GM23248 (cell line): ENCODE measurements at regions not wholly inside any gene's neighbourhood (a gene's known extent, or its start where the extent isn't known, plus 50 kb on each side); places are given as distances from the start of the nearest gene placed in this dataset.

Experiments used
- EZH2 ChIP-seq: fragments of 200-600 bp; sonication (generic); IDR thresholded peaks from 2 replicates; pipeline ENCODE4 v1.6.1; 2018; ENCODE audit warnings: antibody characterized with exemption, mild to moderate bottlenecking; ENCODE audit not compliant: insufficient read depth, poor library complexity, severe bottlenecking
- EZH2phosphoT487 ChIP-seq: fragments of 200-600 bp; sonication (generic); IDR thresholded peaks from 2 replicates; pipeline ENCODE4 v1.6.1; 2018; ENCODE audit warnings: antibody characterized with exemption, moderate library complexity, mild to moderate bottlenecking, low read depth; ENCODE audit not compliant: insufficient read depth

GRCh38 chr14:86847140-86847539 is 1145.8 kb downstream of the GALC start:
- TF ChIP-seq EZH2 (no peak), EZH2phosphoT487 (no peak)
